NB4 (cell line): ENCODE measurements at regions not wholly inside any gene's neighbourhood (a gene's known extent, or its start where the extent isn't known, plus 50 kb on each side); places are given as distances from the start of the nearest gene placed in this dataset.

ENCODE experiments used
- CTCF ChIP-seq: IDR thresholded peaks from one replicate; pipeline ENCODE4 v1.5.1; 2012; ENCODE audit warnings: low read depth, low read length
- MAX ChIP-seq: IDR thresholded peaks from 2 replicates; pipeline ENCODE4 v1.6.1; 2011; ENCODE audit warnings: low read depth, low read length
- MYC ChIP-seq: IDR thresholded peaks from 2 replicates; pipeline ENCODE4 v1.6.1; 2011; ENCODE audit warnings: low read depth, low read length
- POLR2A ChIP-seq: IDR thresholded peaks from 2 replicates; pipeline ENCODE4 v1.6.1; 2011; ENCODE audit warnings: mild to moderate bottlenecking; ENCODE audit not compliant: insufficient read length; ENCODE audit errors: extremely low read depth

GRCh38 chr11:119505071-119505470 lies 82.1 kb upstream of the THY1 start:
- TF ChIP-seq CTCF (no peak), POLR2A (no peak), MAX (no peak), MYC (no peak)
